GM21619 (cell line): ENCODE measurements at regions not wholly inside any gene's neighbourhood (a gene's known extent, or its start where the extent isn't known, plus 50 kb on each side); places are given as distances from the start of the nearest gene placed in this dataset.

Experiments used
- ATAC-seq: cut with Tn5 transposase; IDR thresholded peaks from one replicate; pipeline ENCODE4 v1.9.1; 2021; ENCODE audit not compliant: unreplicated experiment

DNA sequence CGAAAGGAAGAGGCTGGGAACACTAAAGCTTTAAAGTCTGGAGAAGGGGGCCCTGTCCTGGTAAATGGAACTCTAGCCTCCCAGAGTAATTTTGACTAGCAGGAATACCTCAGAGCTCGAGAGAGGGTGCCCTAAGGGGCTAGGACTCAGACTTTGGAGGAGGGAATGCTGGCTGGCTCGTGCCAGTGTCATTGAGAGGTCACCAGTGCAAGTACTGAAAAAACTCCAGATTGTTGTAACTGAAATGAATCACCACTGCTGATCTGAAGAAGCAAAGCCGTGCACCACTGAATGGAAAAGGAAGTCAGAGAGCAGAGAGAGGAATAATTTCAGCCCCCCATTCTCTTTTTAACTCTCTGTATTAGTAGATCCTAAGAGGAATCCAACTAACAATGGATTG is 690.2 kb downstream of the FAT4 start:
- no peak for ATAC-seq

DNA sequence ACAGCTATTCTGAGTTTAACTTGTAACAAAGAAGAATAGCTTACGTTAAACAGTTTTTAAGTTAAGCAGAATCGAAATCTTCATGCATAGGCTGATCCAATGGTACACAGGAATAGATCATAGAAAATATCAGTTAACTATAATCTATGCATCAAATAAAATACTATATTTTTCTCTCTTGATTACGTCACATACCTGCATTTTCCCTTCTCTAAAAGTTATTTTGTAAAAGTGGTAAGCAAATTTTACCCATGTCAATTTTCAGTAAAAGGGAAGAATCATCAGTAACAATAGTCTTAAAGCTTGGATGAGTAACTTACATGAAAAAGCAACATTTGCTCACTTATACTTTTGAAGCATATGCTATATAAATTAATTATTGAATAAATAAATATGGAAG is 692.4 kb downstream of the FAT4 start:
- no peak for ATAC-seq

DNA sequence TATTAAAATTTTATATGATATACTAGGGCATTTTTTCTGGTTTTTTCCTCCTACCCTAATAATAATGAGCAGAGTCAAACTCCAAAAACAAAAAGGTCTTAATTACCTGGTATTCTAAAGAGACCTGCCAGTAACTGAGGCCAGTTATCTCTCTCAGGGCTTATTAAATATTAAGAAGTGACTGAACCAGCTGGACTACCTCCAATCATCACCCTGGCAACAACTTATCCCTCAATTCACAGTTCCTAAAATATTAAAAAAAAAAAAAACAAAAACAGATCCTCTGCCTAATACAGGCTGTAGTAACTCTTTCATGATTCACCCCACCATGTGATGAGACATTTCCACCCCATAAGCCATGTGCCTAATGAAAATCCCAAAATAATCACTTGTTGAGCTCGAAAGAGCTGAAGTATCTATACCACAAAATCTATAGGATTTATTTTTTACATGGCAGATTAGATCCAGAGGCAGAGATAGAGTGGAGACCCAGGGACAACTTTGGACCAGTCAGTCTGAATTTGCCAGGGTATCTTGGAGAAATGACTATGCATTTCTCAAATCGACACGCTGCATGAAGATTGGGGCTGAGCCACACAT is 698.0 kb downstream of the FAT4 start:
- ATAC-seq, result no peak

DNA sequence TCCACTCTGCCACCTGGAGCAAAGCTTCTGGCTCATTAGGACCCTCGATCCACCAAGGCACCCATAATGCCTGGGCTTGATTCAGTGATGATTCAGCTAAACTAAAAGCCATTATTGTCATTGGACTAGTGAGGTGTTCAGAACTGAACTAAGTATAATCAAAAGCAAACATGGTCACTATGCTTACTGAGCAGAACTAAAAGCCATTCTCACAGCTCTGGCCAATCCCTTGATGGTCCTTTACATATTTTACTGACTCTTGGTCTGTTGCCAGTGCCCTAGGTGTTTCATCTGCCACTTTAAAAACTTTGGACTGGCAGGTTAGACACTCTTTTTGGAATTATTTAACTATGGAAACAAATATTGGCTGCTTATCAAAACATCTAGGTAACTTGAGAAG is 703.5 kb downstream of the FAT4 start:
- ATAC-seq, result no peak

DNA sequence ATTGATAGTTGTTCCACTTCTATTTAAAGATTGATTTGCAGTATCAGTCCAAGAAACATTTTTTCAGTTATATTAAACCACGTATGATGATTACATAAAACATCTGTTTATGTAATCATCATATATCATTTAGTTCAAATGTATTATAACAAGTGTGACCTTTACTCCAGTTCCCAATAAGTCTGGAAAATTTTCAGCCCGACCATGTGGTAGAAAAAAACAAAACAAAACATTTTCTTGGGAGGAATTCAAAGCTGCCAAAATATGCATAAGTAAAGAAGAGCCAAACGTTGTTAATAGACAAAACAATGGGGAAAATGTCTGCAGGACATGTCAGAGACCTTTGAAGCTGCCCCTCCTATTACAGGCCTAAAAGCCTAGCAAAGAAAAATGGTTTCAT is 709.1 kb downstream of the FAT4 start:
- ATAC-seq, result no peak

DNA sequence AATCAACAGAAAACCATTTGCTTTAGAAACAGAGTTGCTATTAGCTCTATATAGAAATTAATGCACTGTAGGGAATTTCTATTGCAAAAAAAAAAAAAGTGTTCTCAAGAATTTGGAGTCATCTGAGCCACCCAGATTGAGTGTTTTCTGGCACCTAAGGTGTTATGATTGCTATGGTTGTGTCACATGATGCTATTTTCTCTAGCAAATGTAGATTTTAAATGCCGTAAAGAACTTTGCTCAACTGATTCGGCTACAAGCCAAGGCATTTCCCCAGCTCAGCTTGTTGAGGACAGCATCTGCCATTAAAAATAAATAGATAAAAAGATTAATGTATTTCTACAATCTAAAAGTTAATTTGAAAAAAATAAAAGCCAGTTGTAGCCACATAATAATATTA is 712.8 kb downstream of the FAT4 start:
- no peak for ATAC-seq

DNA sequence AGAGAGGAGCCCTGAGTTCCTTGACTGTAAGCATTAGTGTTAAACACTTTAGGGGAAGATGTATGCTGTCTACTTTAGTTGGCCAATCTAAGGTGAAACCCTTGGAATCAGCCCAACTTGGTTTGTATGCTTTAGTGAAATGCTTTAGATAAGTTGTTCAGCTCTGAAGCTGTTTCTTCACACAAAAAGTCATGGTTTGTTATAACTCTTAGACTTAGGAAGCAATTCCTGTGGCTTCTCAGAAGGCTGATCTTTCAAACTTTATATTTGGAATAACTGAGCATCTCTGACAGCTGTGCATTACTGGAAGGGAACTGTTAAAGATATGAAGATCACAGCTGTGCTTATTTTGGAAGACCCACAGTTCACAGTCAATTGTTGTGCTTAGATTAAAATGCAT is 714.1 kb downstream of the FAT4 start:
- ATAC-seq, result no peak

DNA sequence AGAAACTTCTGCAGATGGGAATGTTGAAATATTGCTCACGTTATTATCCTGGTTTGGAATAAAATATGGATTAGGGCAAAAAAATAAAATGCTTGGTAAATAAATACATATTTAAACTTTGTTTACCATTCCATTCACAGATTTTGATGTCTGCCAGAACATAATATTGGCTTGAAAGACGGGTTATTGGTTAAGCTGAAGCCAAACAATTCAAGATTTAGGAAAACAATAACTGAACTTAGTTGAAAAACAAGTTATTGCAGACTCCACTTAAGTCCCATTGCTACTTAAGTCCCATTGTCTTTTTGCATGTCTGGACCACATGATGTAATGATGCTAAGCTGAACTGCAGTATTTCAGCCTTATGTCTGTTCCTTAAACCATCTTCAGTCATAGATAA is 722.5 kb downstream of the FAT4 start:
- no peak for ATAC-seq

DNA sequence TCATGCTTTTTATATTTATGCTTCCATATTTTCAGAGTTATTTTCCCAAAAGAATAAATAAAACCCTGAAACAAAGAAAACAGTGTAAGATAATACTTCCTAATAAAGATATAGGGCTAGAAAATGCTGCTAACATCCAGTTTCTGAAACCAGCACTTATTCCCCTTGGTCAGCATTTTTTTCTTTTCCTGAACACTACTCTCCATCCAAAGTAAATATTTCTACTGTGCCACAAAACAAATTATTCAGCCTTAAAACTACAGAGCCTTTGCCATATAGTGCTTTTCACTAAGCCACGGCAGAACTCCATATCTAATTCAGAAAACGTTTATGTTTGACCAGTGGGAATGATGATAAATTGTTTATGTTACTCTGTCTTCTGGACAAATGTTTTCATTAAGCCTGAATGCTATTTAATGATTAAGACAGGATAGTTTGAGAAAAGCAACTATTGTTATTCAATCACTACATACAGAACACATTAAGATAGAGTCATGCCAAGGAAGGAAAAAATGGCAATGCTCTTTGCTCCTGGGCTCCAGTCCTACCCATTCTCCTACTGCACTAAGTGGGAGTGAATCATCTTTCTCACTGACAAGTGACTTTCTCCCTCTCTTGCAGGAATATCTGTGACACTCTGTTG is 723.9 kb downstream of the FAT4 start:
- ATAC-seq, result no peak

DNA sequence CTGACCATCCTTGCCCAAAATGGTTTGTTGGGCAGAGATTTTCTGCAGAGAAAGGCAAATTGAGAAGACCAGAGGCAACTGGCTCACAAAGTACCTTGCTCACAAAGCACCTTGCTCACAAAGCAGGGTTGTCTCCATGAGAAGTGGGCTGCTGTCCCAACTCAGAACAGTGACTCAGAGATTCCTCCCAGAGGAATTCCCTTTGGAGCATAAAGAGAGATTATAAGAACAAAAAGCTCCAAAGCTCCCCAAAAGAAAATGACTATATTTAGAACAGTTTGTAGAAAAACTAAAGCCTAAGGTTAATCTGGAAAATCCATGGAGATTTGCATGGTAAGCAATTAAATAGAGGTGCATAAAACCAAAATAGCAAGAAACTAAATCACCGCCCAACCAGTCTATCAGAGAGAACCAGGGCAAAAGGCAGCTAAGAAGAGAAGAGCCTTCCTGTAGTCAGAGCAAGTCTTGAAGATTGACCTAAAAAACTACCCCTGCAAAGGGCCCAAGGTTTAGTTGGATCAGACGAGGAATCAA is 731.4 kb downstream of the FAT4 start:
- ATAC-seq, result no peak

DNA sequence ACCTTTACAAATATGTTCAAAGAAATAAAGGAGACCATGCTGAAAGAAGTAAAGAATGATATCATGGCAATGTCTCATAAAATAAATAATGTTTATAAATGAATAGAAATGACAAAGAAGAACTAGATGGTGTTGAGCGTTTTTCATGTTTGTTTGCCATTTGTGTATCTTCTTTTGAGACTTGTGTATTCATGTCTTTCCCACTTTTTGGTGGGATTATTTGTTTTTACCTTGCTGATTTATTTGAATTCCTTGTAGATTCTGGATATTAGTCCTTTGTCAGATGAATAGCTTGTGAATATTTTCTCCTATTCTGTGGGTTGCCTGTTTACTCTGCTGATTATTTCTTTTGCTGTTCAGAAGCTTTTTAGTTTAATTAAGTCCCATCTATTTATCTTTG is 732.4 kb downstream of the FAT4 start:
- no peak for ATAC-seq

DNA sequence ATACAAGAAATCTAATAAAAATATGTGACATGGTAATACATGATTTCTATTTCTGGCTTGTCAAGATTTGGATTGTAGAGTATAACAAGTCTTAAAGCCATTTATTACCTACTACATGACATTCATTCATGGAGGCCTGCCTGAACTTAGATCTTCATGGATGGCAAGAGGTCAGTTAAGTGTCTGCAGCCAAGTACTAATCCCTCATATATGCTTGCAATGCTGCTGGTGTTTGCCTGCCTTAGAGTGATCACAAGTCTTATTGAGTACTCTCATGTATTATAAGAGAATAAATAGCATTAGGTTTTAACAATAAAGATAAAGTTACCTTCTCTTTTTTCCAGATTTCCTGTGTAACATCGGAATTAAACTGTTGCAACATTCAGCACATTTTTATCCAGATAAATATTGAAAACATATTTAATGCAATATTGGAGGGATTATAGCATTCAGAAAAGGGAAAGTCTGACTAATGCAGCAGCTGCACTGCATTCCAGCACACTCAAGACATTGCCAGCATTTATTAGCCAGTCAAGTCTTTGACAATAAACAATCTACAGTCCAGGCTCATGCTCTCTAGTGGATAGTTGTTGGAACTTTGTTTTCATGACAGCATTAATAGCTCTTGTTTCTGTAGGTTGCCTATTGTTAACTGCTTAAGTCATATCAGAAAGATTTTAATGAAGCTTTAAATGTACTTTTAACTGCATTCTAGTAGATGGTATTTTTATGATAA is 737.1 kb downstream of the FAT4 start:
- no peak for ATAC-seq

DNA sequence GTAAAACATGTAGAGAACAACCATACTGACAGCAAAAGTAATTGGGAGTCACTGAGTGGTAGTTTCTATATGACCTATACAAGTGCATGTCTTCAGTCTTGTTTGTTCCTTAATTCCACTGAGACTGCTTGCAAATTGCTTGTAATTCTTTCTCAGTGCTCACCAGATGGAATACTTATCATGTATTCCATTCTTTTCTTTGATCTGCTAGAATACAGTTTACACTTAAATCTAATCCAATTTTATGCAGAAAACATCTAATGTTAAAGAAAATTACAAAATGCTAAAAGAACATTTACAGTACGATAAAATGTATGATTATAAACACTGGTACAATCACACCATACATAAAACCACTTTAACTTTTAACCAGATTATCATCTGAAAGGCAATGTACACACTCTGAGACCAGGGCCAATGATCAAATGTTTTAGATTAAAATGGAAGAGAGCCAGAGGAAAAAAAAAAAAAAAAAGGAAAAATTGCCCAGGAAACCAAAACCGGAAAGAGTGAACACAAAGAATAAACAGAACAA is 741.4 kb downstream of the FAT4 start:
- ATAC-seq, result no peak

DNA sequence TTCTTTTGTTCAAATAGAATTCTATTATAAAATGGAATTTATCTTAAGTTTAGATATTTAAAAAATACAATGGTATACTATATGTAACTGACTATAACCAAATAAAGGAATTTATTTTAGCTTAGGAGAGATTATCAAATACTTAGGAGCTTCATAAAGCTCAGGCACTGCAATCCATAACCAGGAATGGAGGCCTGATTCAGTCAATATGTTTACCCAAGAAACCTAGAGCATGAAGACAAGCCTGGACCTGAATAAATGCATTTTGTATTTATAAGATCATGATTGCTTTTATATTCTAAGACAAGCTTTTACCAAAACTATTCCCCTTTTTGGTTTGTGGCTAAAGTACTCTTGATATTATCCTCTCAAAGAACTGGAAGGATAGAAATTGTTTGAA is 742.6 kb downstream of the FAT4 start:
- ATAC-seq, result no peak

DNA sequence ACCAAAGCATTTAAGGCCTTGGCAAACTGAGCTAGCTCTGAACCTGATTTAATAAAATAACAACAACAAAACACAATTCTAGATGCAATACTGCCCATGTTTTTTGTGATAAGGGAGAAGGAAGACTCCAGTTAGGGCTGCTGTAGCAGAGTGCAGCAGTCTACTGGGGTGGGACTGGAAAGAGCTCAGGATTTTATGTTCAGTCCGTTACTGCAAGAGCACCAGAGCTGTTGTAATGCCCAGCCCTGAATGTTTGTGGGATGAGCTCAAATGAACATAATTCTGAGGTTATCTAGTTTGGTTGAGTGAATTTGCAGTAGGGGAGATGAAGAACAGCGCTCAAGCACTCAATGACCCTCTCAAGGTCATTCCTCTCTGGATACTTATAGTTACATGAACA is 743.8 kb downstream of the FAT4 start:
- no peak for ATAC-seq

DNA sequence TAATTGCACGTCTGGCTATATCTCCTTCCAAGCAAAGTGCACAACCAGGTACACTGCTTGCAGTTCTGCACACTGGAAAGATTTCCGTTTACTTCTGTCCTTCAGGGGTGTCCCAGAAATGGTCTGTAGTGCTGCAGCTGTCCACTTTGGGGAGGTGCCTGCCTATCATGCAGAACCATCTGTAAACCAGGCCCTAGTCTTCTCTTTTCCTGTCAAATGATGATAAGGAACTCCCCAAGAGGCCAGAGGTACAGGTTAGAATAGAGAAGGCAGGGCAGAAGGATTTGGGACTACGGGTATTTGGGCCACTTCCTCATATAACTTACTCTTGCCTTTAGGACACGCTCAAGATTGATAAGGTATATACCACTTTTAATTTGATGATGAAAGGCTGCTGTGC is 746.9 kb downstream of the FAT4 start:
- no peak for ATAC-seq

DNA sequence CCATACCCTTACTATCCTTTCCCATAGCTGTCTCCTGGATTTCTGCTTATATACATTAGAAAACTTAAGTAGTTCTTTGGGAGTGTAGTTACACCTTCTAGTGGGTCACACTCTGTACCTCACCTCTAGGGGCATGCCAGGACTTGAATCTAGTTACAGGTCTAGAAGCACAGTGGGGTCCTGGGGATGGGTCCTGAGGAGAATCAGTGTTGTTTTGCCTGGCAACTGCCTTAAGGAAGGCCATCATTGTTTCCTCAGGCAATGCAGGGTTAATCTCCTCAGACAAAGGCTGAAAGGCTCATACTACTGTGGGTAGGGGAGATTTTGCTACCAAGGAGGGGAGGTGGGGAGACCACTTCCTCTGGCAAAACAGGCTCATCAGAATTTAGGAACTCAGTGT is 750.3 kb downstream of the FAT4 start:
- ATAC-seq, result no peak

DNA sequence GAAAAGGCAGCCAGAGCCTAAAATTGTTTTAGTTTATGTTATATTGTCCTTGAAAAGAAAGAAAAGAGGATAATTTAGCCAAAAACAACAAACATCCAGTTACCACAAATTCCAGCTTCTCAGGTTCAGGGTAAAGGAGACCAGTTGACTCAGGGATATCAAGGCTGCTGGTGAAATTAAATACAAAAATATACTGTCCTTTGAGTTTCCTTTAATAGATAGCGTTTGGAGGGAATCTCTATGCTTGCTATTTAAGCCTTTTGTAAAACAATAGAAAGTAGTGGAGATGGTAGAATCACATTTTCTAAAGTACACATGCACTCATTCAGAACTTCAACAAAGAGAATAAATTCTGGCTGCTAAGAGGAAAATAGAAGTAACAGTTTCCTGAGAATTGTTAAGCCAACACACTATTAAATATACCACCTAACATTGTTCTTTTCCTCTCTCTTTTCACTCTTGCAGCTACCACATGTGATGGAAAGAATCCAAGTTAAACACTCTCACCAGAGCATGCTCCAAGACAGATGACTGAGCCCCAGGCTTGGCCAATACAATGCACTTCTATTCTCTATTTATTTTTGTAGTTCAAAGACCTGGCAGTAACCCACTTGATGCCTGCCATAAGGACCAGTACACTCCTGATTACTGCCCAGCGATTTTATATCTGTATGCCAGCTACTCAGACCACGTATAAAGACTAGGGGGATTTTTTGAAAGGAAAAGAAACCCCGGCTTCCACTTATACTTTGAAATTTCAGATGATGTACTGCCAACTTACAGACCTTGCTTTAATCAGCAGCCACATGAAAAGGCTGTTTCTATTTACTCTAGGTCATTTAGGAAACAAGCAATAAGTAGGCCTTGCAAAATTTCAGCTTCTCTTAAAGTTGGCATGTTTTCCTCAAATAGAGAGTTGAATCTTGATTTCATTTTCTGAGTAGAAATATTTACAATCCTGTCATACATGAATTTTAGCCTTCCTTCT is 756.9 kb downstream of the FAT4 start:
- ATAC-seq, result no peak

DNA sequence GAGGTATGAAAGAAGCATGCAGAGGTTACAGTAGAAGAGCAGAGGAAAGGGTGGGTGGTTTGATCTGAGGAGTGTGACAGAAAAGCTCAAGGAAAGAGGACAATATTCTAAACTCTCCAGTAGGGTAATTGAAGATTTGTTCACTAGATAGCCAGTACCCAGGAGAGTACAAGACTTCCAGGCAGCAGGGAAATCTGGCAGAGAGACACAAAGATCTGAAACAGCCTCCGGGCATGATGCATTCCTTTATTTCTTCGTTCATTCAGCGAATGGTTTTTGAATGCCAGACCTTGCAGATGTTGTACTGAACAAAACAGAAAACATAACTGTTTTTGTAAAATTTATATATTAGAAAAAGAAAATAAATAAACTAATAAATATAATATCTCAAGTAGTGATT is 766.6 kb downstream of the FAT4 start:
- no peak for ATAC-seq

DNA sequence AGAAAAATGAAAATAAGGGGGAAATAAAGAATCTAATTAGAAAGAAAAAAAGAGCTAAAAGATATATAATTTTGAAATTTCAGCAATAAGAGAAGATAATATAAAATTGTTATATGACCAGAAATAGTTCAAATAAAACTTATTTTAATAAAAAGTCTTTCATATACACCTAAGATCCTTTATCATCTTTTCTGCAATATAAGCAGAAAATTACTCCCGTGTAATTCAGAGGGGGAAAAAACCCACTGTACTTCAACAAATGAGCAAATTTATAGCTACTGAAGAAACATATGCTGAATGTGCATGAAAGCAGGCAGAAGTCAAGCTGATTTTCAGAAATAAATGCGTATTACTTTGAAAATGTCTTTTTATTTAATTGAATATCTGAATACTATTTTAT is 771.3 kb downstream of the FAT4 start:
- no peak for ATAC-seq

DNA sequence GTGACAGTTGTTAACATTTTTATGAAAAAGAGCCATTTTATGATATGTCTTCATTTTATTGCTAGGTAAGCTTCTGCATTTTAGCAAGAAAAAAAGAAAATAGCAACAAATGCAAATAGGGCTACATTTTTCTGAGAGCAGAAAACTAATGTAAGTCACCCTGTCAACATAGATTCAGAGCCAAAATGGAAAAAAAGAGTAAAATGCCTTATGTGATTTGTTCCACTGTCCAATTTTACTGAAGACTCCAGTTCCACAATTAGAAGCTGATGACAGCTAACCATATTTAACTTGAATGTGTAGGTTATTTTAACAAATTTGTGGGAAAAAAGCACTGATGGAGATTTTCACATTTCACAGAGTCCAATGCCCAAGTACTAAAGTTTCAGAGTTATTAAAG is 772.3 kb downstream of the FAT4 start:
- ATAC-seq, result no peak
